ENCODE measurements at regions not wholly inside any gene's neighbourhood (a gene's known extent, or its start where the extent isn't known, plus 50 kb on each side); places are given as distances from the start of the nearest gene placed in this dataset.

- TF ChIP-seq CTCF (conservative IDR thresholded peaks at IDR 0.05; ENCODE audit: low read depth, low read length) (no peak), EZH2 (IDR thresholded peaks at IDR 0.05; ENCODE audit: low read length, unreplicated experiment) (no peak), EZH2phosphoT487 (IDR thresholded peaks at IDR 0.05; ENCODE audit: borderline replicate concordance, low read length) (no peak)
These were observed 281.0 kb upstream of the EYS start for GRCh38 chr6:65988006-65988405.
